Tibial artery (tissue), 4 donors: ENCODE measurements at regions not wholly inside any gene's neighbourhood (a gene's known extent, or its start where the extent isn't known, plus 50 kb on each side); places are given as distances from the start of the nearest gene placed in this dataset.

ENCODE experiments used
- DNase-seq, 2 donors: peaks; one replicate each; pipeline ENCODE4 v3.0.0-alpha.2; 2019
- H3K27ac ChIP-seq, 2 donors: fragments of 200-600 bp; sonication (generic) in 1 of 2; 1 replicate in 1 of 2; 2 replicates in 1 of 2; pipeline ENCODE4 v1.5.1; 2018 to 2019; ENCODE audit warnings: mild to moderate bottlenecking in 1 of 2
- H3K27me3 ChIP-seq, 2 donors: fragments of 200-600 bp; sonication (generic) in 1 of 2; one replicate each; pipeline versions ENCODE4 v1.5.1 to v1.6.0; 2016 to 2019
- H3K36me3 ChIP-seq, 3 donors: fragments of 200-600 bp; sonication (generic) in 2 of 3; one replicate each; pipeline ENCODE4 v1.5.1; 2016 to 2019; ENCODE audit warnings: mild to moderate bottlenecking in 2 of 3
- H3K4me1 ChIP-seq, 4 donors: fragments of 200-600 bp; sonication (generic) in 2 of 4; 1 replicate in 3 of 4; 2 replicates in 1 of 4; pipeline ENCODE4 v1.5.1; 2016 to 2019
- H3K4me3 ChIP-seq, 2 donors: fragments of 200-600 bp; sonication (generic) in 1 of 2; 1 replicate in 1 of 2; 2 replicates in 1 of 2; pipeline ENCODE4 v1.5.1; 2018 to 2019; ENCODE audit warnings: mild to moderate bottlenecking in 2 of 2
- H3K9me3 ChIP-seq, 3 donors: fragments of 200-600 bp; sonication (generic) in 1 of 3; one replicate each; pipeline ENCODE4 v1.5.1; 2016 to 2019
- CTCF ChIP-seq, 2 experiments: fragments of 200-600 bp in 1 of 2; fragments of 450-650 bp in 1 of 2; IDR thresholded peaks; one replicate each; pipeline ENCODE4 v1.5.1; 2017 to 2019; ENCODE audit warnings: antibody characterized with exemption in 2 of 2, mild to moderate bottlenecking in 1 of 2, moderate library complexity in 1 of 2
- intact Hi-C: fragments of 100-400 bp; cut with DNase I; formaldehyde crosslinking; loops from one replicate; pipeline ENCODE4 v1.15.0; 2023; ENCODE audit warnings: low total_unique reads

GRCh38 chr3:59163953-59164352, 114.1 kb upstream of the CFAP20DC start:
- Histone ChIP-seq H3K27ac (no peak overlapping the region), H3K4me1 (no peaks in the 10 kb centered on the region), H3K27me3 (no peaks in the 10 kb centered on the region), H3K9me3 (no peaks in the 10 kb centered on the region), H3K36me3 (no peaks in the 10 kb centered on the region), H3K4me3 (no peak overlapping the region)
- DNase-seq = no peak
- intact Hi-C loops = no loop called here
- TF ChIP-seq CTCF (IDR thresholded peaks at IDR 0.05) = no peak

GRCh38 chr3:59161048-59161447, 111.2 kb upstream of the CFAP20DC start:
- Histone ChIP-seq H3K4me1 (no peaks in the 10 kb centered on the region), H3K4me3 (no peak overlapping the region), H3K36me3 (no peaks in the 10 kb centered on the region), H3K9me3 (no peaks in the 10 kb centered on the region), H3K27me3 (no peaks in the 10 kb centered on the region), H3K27ac (no peak overlapping the region)
- DNase-seq = no peak
- intact Hi-C loops = no loop called here
- TF ChIP-seq CTCF (IDR thresholded peaks at IDR 0.05) = no peak

GRCh38 chr3:59160133-59160746, 110.4 kb upstream of the CFAP20DC start:
- intact Hi-C loops = no loop called here
- no peak for TF ChIP-seq CTCF (IDR thresholded peaks at IDR 0.05)
- Histone ChIP-seq H3K36me3 (no peaks in the 10 kb centered on the region), H3K4me3 (no peak overlapping the region), H3K27ac (no peak overlapping the region), H3K9me3 (no peaks in the 10 kb centered on the region), H3K4me1 (no peaks in the 10 kb centered on the region), H3K27me3 (no peaks in the 10 kb centered on the region)
- no peak for DNase-seq

GRCh38 chr3:59153648-59154047, 103.8 kb upstream of the CFAP20DC start:
- no peak overlapping the region for H3K27ac ChIP-seq
- H3K36me3 ChIP-seq = no peaks in the 10 kb centered on the region
- H3K27me3 ChIP-seq = no peaks in the 10 kb centered on the region
- intact Hi-C loops = no loop called here
- TF ChIP-seq CTCF (IDR thresholded peaks at IDR 0.05) = no peak
- H3K9me3 ChIP-seq = no peaks in the 10 kb centered on the region
- no peak overlapping the region for H3K4me3 ChIP-seq
- no peaks in the 10 kb centered on the region for H3K4me1 ChIP-seq
- no peak for DNase-seq

GRCh38 chr3:59152943-59153342, 103.1 kb upstream of the CFAP20DC start:
- Histone ChIP-seq H3K27ac (no peak overlapping the region), H3K4me3 (no peak overlapping the region), H3K4me1 (no peaks in the 10 kb centered on the region), H3K36me3 (no peaks in the 10 kb centered on the region), H3K27me3 (no peaks in the 10 kb centered on the region), H3K9me3 (no peaks in the 10 kb centered on the region)
- intact Hi-C loops = no loop called here
- TF ChIP-seq CTCF (IDR thresholded peaks at IDR 0.05) = no peak
- DNase-seq = no peak

GRCh38 chr3:59150039-59150438, 100.2 kb upstream of the CFAP20DC start:
- H3K27ac ChIP-seq = no peak overlapping the region
- no peak for TF ChIP-seq CTCF (IDR thresholded peaks at IDR 0.05)
- H3K4me3 ChIP-seq = no peak overlapping the region
- H3K27me3 ChIP-seq = no peaks in the 10 kb centered on the region
- DNase-seq = no peak
- H3K36me3 ChIP-seq = no peaks in the 10 kb centered on the region
- no peaks in the 10 kb centered on the region for H3K9me3 ChIP-seq
- no peaks in the 10 kb centered on the region for H3K4me1 ChIP-seq
- intact Hi-C loops = no loop called here
